ENCODE measurements at regions not wholly inside any gene's neighbourhood (a gene's known extent, or its start where the extent isn't known, plus 50 kb on each side); places are given as distances from the start of the nearest gene placed in this dataset.

DNA sequence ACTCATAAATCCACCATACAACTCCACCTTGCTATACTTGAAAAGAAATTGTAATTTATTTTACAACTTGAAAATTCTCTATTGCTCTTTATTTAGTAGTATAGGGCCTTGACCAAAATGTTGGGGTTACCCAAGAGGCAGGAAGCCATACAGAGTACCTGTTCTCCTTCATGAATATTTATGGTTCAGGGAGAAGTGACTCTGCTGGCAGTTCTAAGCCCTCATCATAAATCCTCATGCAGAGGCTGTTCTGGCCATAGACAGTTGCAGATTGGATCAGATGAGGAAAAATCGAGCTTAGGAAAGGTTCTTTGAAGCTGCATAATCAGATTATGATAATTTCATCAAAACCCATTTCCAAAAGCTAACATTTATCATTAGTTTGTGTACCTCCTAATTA lies 449.4 kb upstream of the TENM4 start (continued):
- TF ChIP-seq CHD7 (IDR thresholded peaks at IDR 0.05; ENCODE audit: insufficient replicate concordance, low read length) (no peak), CBX5 (IDR thresholded peaks at IDR 0.05; ENCODE audit: low read depth, low read length) (no peak), JUND (IDR thresholded peaks at IDR 0.05; ENCODE audit: low read length) (no peak), SIRT6 (IDR thresholded peaks at IDR 0.05; ENCODE audit: low read length) (no peak), EGR1 (IDR thresholded peaks at IDR 0.05; ENCODE audit: borderline replicate concordance, low read depth, low read length) (no peak), TEAD4 (IDR thresholded peaks at IDR 0.05; ENCODE audit: low read depth, low read length) (no peak), NRF1 (IDR thresholded peaks at IDR 0.05; ENCODE audit: low read depth, low read length) (no peak)

Data from H1 (cell line).